ENCODE measurements at regions not wholly inside any gene's neighbourhood (a gene's known extent, or its start where the extent isn't known, plus 50 kb on each side); places are given as distances from the start of the nearest gene placed in this dataset.

GRCh38 chr1:227453631-227454355 lies 109.6 kb upstream of the ZNF678 start:
- no peak overlapping the region for H3K4me3 ChIP-seq
- peak in 1 of 7 donors; percentile 59 for DNase-seq
- intact Hi-C loops (cut with DNase I): no loop called here
- no peaks in the 10 kb centered on the region for H3K27me3 ChIP-seq
- no peaks in the 10 kb centered on the region for H3K4me1 ChIP-seq (replicated peaks in 1 of 2)
- H3K36me3 ChIP-seq (replicated peaks in 1 of 2): no peaks in the 10 kb centered on the region
- 67 to 71% (median 69%) methylated on average over 8 to 9 of the region's 9 CpGs for WGBS, 4 donors
- no peak overlapping the region for H3K27ac ChIP-seq
- TF ChIP-seq POLR2A (IDR thresholded peaks at IDR 0.05) (no peak), CTCF (IDR thresholded peaks at IDR 0.05) (no peak)
- no peaks in the 10 kb centered on the region for H3K9me3 ChIP-seq (replicated peaks in 1 of 3)

GRCh38 chr1:227451954-227452353 lies 111.4 kb upstream of the ZNF678 start:
- Histone ChIP-seq H3K27me3 (no peaks in the 10 kb centered on the region), H3K9me3 (replicated peaks in 1 of 3) (no peaks in the 10 kb centered on the region), H3K27ac (no peak overlapping the region), H3K4me3 (no peak overlapping the region), H3K4me1 (replicated peaks in 1 of 2) (no peaks in the 10 kb centered on the region), H3K36me3 (replicated peaks in 1 of 2) (no peaks in the 10 kb centered on the region)
- intact Hi-C loops (cut with DNase I): no loop called here
- peak in 1 of 7 donors; percentile 29 for DNase-seq
- TF ChIP-seq POLR2A (IDR thresholded peaks at IDR 0.05): no peak
- no peak for TF ChIP-seq CTCF (IDR thresholded peaks at IDR 0.05)

DNA sequence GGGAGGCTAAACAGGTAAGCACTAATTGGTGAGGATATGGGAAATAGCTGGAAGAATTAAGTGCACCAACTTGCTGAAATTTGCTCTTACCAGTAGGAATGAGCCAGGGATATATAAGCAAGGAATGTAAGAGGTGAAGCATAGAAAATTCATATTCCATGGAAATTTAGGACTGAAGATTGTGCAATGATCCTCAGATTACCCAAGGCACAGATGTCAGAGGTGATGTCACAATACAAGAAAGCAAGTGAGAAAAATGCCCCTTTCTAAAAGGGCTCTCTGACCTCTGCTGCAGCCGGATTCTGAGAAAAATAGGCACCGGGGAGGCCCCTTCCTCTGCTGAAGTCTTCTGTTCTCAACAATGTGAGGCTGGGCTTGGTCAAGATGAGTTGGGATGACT lies 112.3 kb upstream of the ZNF678 start:
- 41 to 95% (median 83%) methylated on average over 2 of the region's 2 CpGs for WGBS, 4 donors

GRCh38 chr1:227450489-227450888 lies 112.9 kb upstream of the ZNF678 start:
- DNase-seq: no peak
- intact Hi-C loops (cut with DNase I): no loop called here
- Histone ChIP-seq H3K27ac (no peak overlapping the region), H3K36me3 (replicated peaks in 1 of 2) (no peaks in the 10 kb centered on the region), H3K4me3 (no peak overlapping the region), H3K27me3 (no peaks in the 10 kb centered on the region), H3K4me1 (replicated peaks in 1 of 2) (no peaks in the 10 kb centered on the region), H3K9me3 (replicated peaks in 1 of 3) (no peaks in the 10 kb centered on the region)
- TF ChIP-seq POLR2A (IDR thresholded peaks at IDR 0.05) (no peak), CTCF (IDR thresholded peaks at IDR 0.05) (no peak)
- 68 to 84% (median 71%) methylated on average over 2 of the region's 2 CpGs for WGBS, 4 donors

More for the DNA sequence above, 112.3 kb upstream of the ZNF678 start:
- no peak overlapping the region for H3K4me3 ChIP-seq
- no peaks in the 10 kb centered on the region for H3K4me1 ChIP-seq (replicated peaks in 1 of 2)
- TF ChIP-seq CTCF (IDR thresholded peaks at IDR 0.05) (no peak), POLR2A (IDR thresholded peaks at IDR 0.05) (no peak)
- no peak for DNase-seq
- no peaks in the 10 kb centered on the region for H3K9me3 ChIP-seq (replicated peaks in 1 of 3)
- H3K36me3 ChIP-seq (replicated peaks in 1 of 2): no peaks in the 10 kb centered on the region
- no peaks in the 10 kb centered on the region for H3K27me3 ChIP-seq
- intact Hi-C loops (cut with DNase I): no loop called here
- H3K27ac ChIP-seq: no peak overlapping the region
